Neural cell (in vitro differentiated cells): ENCODE measurements at regions not wholly inside any gene's neighbourhood (a gene's known extent, or its start where the extent isn't known, plus 50 kb on each side); places are given as distances from the start of the nearest gene placed in this dataset.

Experiments
- H2AFZ ChIP-seq: fragments of 200-600, 300-800 bp; sonication (generic), shearing (Covaris generic); 2 replicates; pipeline ENCODE4 v1.6.0; 2014; ENCODE audit warnings: low read depth, mild to moderate bottlenecking, antibody characterized with exemption, low read length, moderate library complexity
- H3F3A ChIP-seq: fragments of 200-600 bp; shearing (Covaris generic); 2 replicates; pipeline ENCODE4 v1.6.1; 2016; ENCODE audit warnings: mild to moderate bottlenecking, moderate library complexity, mixed read lengths, antibody characterized with exemption, low read length; ENCODE audit not compliant: insufficient read depth, poor library complexity, severe bottlenecking
- H3K27ac ChIP-seq: fragments of 200-600, 300-800 bp; sonication (generic), shearing (Covaris generic); 2 replicates; pipeline ENCODE4 v1.5.1; 2014; ENCODE audit warnings: mild to moderate bottlenecking, low read length, moderate library complexity
- H3K27me3 ChIP-seq: fragments of 300-800, 200-600 bp; sonication (generic), shearing (Covaris generic); 2 replicates; pipeline ENCODE4 v1.6.0; 2014; ENCODE audit warnings: mild to moderate bottlenecking, low read depth, low read length, moderate library complexity; ENCODE audit not compliant: insufficient read depth
- H3K36me3 ChIP-seq: fragments of 300-800, 200-600 bp; sonication (generic), shearing (Covaris generic); 2 replicates; pipeline ENCODE4 v1.5.1; 2014; ENCODE audit warnings: mild to moderate bottlenecking, antibody characterized with exemption, low read length, moderate library complexity; ENCODE audit not compliant: insufficient read depth
- H3K4me2 ChIP-seq: fragments of 300-800, 200-600 bp; sonication (generic), shearing (Covaris generic); 2 replicates; pipeline ENCODE4 v1.6.0; 2014; ENCODE audit warnings: mild to moderate bottlenecking, low read length
- H3K4me3 ChIP-seq: fragments of 300-800, 200-600 bp; sonication (generic), shearing (Covaris generic); 2 replicates; pipeline ENCODE4 v1.5.1; 2014; ENCODE audit warnings: mild to moderate bottlenecking, low read length, moderate library complexity
- H3K79me2 ChIP-seq: fragments of 200-600 bp; shearing (Covaris generic); replicated peaks from 2 replicates; pipeline ENCODE4 v1.6.0; 2014; ENCODE audit warnings: mild to moderate bottlenecking, low read length, moderate library complexity; ENCODE audit not compliant: insufficient read depth
- H3K9ac ChIP-seq: fragments of 300-800, 200-600 bp; sonication (generic), shearing (Covaris generic); 2 replicates; pipeline ENCODE4 v1.6.1; 2016; ENCODE audit warnings: mild to moderate bottlenecking, low read length, mixed read lengths
- H3K9me2 ChIP-seq: fragments of 200-600 bp; shearing (Covaris generic); 2 replicates; pipeline ENCODE4 v1.6.1; 2016; ENCODE audit warnings: mild to moderate bottlenecking, low read length, mixed read lengths; ENCODE audit not compliant: insufficient read depth
- H3K9me3 ChIP-seq: fragments of 200-600, 300-800 bp; sonication (generic), shearing (Covaris generic); 2 replicates; pipeline ENCODE4 v1.6.1; 2016; ENCODE audit warnings: mild to moderate bottlenecking, mixed run types, low read length, moderate library complexity, mixed read lengths
- H4K20me1 ChIP-seq: fragments of 200-600 bp; shearing (Covaris generic); 2 replicates; pipeline ENCODE4 v1.6.1; 2016; ENCODE audit warnings: mild to moderate bottlenecking, mixed run types; ENCODE audit not compliant: insufficient read depth
- CTCF ChIP-seq: fragments of 450-650 bp; IDR thresholded peaks from 2 replicates; pipeline ENCODE4 v1.5.1; 2014; ENCODE audit warnings: antibody characterized with exemption, mild to moderate bottlenecking, moderate library complexity; ENCODE audit not compliant: poor library complexity, severe bottlenecking
- EP300 ChIP-seq: fragments of 450-650 bp; conservative IDR thresholded peaks from 2 replicates; pipeline ENCODE4 v1.6.1; 2014; ENCODE audit warnings: antibody characterized with exemption, mild to moderate bottlenecking, moderate library complexity; ENCODE audit not compliant: poor library complexity, severe bottlenecking
- EZH2 ChIP-seq: fragments of 200-600, 300-800 bp; shearing (Covaris generic), sonication (generic); IDR thresholded peaks from 2 replicates; pipeline ENCODE4 v1.6.1; 2014; ENCODE audit warnings: antibody characterized with exemption, low read length, borderline replicate concordance, mild to moderate bottlenecking; ENCODE audit not compliant: insufficient read depth, poor library complexity, severe bottlenecking
- MXI1 ChIP-seq: fragments of 450-650 bp; conservative IDR thresholded peaks from 2 replicates; pipeline ENCODE4 v1.6.1; 2014; ENCODE audit warnings: antibody characterized with exemption, mild to moderate bottlenecking; ENCODE audit not compliant: poor library complexity, severe bottlenecking
- POLR2AphosphoS5 ChIP-seq: IDR thresholded peaks from 2 replicates; pipeline ENCODE4 v1.6.1; 2012
- RAD21 ChIP-seq: fragments of 450-650 bp; conservative IDR thresholded peaks from 2 replicates; pipeline ENCODE4 v1.6.1; 2014; ENCODE audit warnings: antibody characterized with exemption, mild to moderate bottlenecking, moderate library complexity
- REST ChIP-seq: IDR thresholded peaks from 2 replicates; pipeline ENCODE4 v1.6.1; 2012; ENCODE audit warnings: borderline replicate concordance
- SMC3 ChIP-seq: fragments of 450-650 bp; conservative IDR thresholded peaks from 2 replicates; pipeline ENCODE4 v1.6.1; 2014; ENCODE audit warnings: antibody characterized with exemption, mild to moderate bottlenecking, moderate library complexity; ENCODE audit not compliant: poor library complexity
- TAF1 ChIP-seq: IDR thresholded peaks from 2 replicates; pipeline ENCODE4 v1.6.1; 2012; ENCODE audit warnings: low read depth

GRCh38 chr3:79870313-79870620 is 102.5 kb upstream of the ROBO1 start:
- H3K4me2 ChIP-seq, result no peak overlapping the region
- H3K27me3 ChIP-seq, result no peaks in the 10 kb centered on the region
- no peaks in the 10 kb centered on the region for H3K9me3 ChIP-seq
- H3F3A ChIP-seq, result no peaks in the 10 kb centered on the region
- H3K9ac ChIP-seq, result no peak overlapping the region
- no peaks in the 10 kb centered on the region for H3K79me2 ChIP-seq
- H3K9me2 ChIP-seq, result no peaks in the 10 kb centered on the region
- H3K36me3 ChIP-seq, result no peaks in the 10 kb centered on the region
- no peak overlapping the region for H3K4me3 ChIP-seq
- H3K27ac ChIP-seq, result no peak overlapping the region
- no peak overlapping the region for H2AFZ ChIP-seq
- no peaks in the 10 kb centered on the region for H4K20me1 ChIP-seq
- TF ChIP-seq MXI1, result no peak
- TF ChIP-seq EP300, result no peak
- no peak for TF ChIP-seq TAF1
- no peak for TF ChIP-seq EZH2
- no peak for TF ChIP-seq REST
- no peak for TF ChIP-seq CTCF
- TF ChIP-seq SMC3, result no peak
- no peak for TF ChIP-seq RAD21
- no peak for TF ChIP-seq POLR2AphosphoS5

- no peak overlapping the region for H2AFZ ChIP-seq
- no peak overlapping the region for H3K27ac ChIP-seq
- H3K27me3 ChIP-seq, result no peaks in the 10 kb centered on the region
- TF ChIP-seq CTCF (no peak), EZH2 (no peak), EP300 (no peak), TAF1 (no peak), MXI1 (no peak), POLR2AphosphoS5 (no peak), SMC3 (no peak), RAD21 (no peak), REST (no peak)
- no peaks in the 10 kb centered on the region for H3K36me3 ChIP-seq
- no peak overlapping the region for H3K4me3 ChIP-seq
- H3K9me3 ChIP-seq, result no peaks in the 10 kb centered on the region
- no peaks in the 10 kb centered on the region for H3K79me2 ChIP-seq
- no peaks in the 10 kb centered on the region for H3K9me2 ChIP-seq
- H3K9ac ChIP-seq, result no peak overlapping the region
- H3F3A ChIP-seq, result no peaks in the 10 kb centered on the region
- no peaks in the 10 kb centered on the region for H4K20me1 ChIP-seq
- no peak overlapping the region for H3K4me2 ChIP-seq
Observed at GRCh38 chr3:79869461-79870312, 101.9 kb upstream of the ROBO1 start.
